Gastrocnemius medialis (tissue), 4 donors: ENCODE measurements at regions not wholly inside any gene's neighbourhood (a gene's known extent, or its start where the extent isn't known, plus 50 kb on each side); places are given as distances from the start of the nearest gene placed in this dataset.

Source experiments
- ATAC-seq, 2 donors: fragments of 150-250 bp; one replicate each; pipeline ENCODE4 v1.9.1; 2016
- DNase-seq, 2 donors: peaks; one replicate each; pipeline ENCODE4 v3.0.0-alpha.2; 2019
- H3K27ac ChIP-seq, 4 donors: fragments of 200-600 bp; sonication (generic); 1 replicate in 1 of 4; 2 replicates in 3 of 4; pipeline ENCODE4 v1.5.1; 2016 to 2018; ENCODE audit warnings: mild to moderate bottlenecking in 2 of 4, moderate library complexity in 1 of 4
- H3K27me3 ChIP-seq, 3 donors: fragments of 200-600 bp; sonication (generic) in 2 of 3; 1 replicate in 1 of 3; 2 replicates in 2 of 3; pipeline versions ENCODE4 v1.5.1 to v1.6.0; 2016 to 2019; ENCODE audit warnings: mild to moderate bottlenecking in 1 of 3, moderate library complexity in 1 of 3
- H3K36me3 ChIP-seq, 2 donors: fragments of 200-600 bp; sonication (generic) in 1 of 2; one replicate each; pipeline ENCODE4 v1.5.1; 2017 to 2018
- H3K4me1 ChIP-seq, 2 donors: fragments of 200-600 bp; sonication (generic) in 1 of 2; one replicate each; pipeline ENCODE4 v1.5.1; 2016 to 2017; ENCODE audit warnings: mild to moderate bottlenecking in 2 of 2
- H3K4me3 ChIP-seq, 4 donors: fragments of 200-600 bp; sonication (generic) in 3 of 4; 1 replicate in 1 of 4; 2 replicates in 3 of 4; pipeline ENCODE4 v1.5.1; 2016 to 2019; ENCODE audit warnings: mild to moderate bottlenecking in 2 of 4
- H3K9me3 ChIP-seq, 3 donors: fragments of 200-600 bp; sonication (generic) in 2 of 3; 1 replicate in 1 of 3; 2 replicates in 2 of 3; pipeline ENCODE4 v1.5.1; 2016 to 2019
- POLR2A ChIP-seq, 2 donors: fragments of 450-650 bp; IDR thresholded peaks; one replicate each; pipeline ENCODE4 v1.6.1; 2017; ENCODE audit warnings: antibody characterized with exemption in 2 of 2, mild to moderate bottlenecking in 2 of 2, moderate library complexity in 2 of 2
- in situ Hi-C, 4 donors: fragments of 200-750 bp; cut with MboI; loops; one replicate each; pipeline versions ENCODE4 v1.15.0 to v1.8.0; 2017; ENCODE audit warnings: low sequenced_read_pairs in 4 of 4
- intact Hi-C: fragments of 100-400 bp; cut with DNase I; formaldehyde crosslinking; loops from one replicate; pipeline ENCODE4 v1.15.1; 2023; ENCODE audit warnings: low total_unique reads
- TF ChIP-seq, protein P1 (sequence below), 5 experiments: fragments of 450-650 bp in 3 of 5; fragments of 200-600 bp in 2 of 5; sonication (generic) in 2 of 5; IDR thresholded peaks in 4 of 5; conservative IDR thresholded peaks in 1 of 5; 1 replicate in 4 of 5; 2 replicates in 1 of 5; pipeline ENCODE4 v1.5.1; 2016 to 2019; ENCODE audit warnings: antibody characterized with exemption in 5 of 5, mild to moderate bottlenecking in 3 of 5, moderate library complexity in 3 of 5

GRCh38 chr3:23647706-23648258 is 158.0 kb upstream of the UBE2E1 start:
- intact Hi-C loops: no loop called here
- no peak for ATAC-seq

DNA sequence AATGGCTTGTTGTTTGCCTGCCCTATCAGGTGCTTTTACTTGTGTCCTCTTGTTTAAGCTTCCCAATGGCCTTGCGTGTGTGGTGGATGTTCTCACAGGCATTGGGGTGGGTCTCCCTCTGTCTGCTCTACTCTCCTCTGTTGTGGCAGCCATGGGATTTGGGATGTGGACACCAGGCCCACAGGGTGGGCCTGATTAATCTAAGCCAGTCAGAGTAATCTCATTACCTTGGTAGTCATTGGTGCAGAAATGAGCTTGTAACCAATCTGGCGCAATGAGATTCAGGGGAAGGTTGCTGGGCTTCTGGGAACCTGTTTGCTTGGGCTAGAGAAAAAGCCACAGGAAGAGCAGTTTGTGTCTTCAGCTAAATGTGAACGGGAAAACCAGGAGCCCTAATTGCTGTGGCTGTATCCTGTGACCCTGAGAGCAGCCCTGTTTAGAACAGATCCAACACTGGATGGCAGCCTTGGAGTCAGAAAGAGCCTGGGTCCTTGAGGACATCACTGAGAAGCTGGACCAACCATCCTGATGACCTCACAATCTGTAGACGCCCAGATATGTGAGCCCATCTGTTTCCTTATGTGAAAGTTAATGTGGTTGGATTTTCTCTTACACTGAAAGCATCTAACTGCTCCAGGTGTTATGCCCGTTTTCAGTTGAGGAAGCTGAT is 157.3 kb upstream of the UBE2E1 start:
- in situ Hi-C loops (no loop called here), intact Hi-C loops (no loop called here)
- Histone ChIP-seq H3K4me1 (peaks cover 0 to 12% of the 10 kb centered on the region in 2 donors), H3K9me3 (no peaks in the 10 kb centered on the region), H3K4me3 (no peak overlapping the region), H3K36me3 (no peaks in the 10 kb centered on the region), H3K27ac (no peak overlapping the region), H3K27me3 (no peaks in the 10 kb centered on the region)
- ATAC-seq (peak in 1 of 2 donors; percentile 52), DNase-seq (no peak)
- TF ChIP-seq, protein P1, sequence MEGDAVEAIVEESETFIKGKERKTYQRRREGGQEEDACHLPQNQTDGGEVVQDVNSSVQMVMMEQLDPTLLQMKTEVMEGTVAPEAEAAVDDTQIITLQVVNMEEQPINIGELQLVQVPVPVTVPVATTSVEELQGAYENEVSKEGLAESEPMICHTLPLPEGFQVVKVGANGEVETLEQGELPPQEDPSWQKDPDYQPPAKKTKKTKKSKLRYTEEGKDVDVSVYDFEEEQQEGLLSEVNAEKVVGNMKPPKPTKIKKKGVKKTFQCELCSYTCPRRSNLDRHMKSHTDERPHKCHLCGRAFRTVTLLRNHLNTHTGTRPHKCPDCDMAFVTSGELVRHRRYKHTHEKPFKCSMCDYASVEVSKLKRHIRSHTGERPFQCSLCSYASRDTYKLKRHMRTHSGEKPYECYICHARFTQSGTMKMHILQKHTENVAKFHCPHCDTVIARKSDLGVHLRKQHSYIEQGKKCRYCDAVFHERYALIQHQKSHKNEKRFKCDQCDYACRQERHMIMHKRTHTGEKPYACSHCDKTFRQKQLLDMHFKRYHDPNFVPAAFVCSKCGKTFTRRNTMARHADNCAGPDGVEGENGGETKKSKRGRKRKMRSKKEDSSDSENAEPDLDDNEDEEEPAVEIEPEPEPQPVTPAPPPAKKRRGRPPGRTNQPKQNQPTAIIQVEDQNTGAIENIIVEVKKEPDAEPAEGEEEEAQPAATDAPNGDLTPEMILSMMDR (IDR thresholded peaks at IDR 0.05 in 4 of 5, conservative IDR thresholded peaks at IDR 0.05 in 1 of 5): peak in 1 of 5 experiments; percentile 16
- no peak for TF ChIP-seq POLR2A (IDR thresholded peaks at IDR 0.05)

More at GRCh38 chr3:23647706-23648258, 158.0 kb upstream of the UBE2E1 start:
- Histone ChIP-seq H3K4me3 (no peak overlapping the region), H3K9me3 (no peaks in the 10 kb centered on the region), H3K4me1 (peaks cover 0 to 12% of the 10 kb centered on the region in 2 donors), H3K27ac (no peak overlapping the region), H3K36me3 (no peaks in the 10 kb centered on the region), H3K27me3 (no peaks in the 10 kb centered on the region)
- DNase-seq: no peak
- in situ Hi-C loops: no loop called here
- TF ChIP-seq, protein P1 (IDR thresholded peaks at IDR 0.05 in 4 of 5, conservative IDR thresholded peaks at IDR 0.05 in 1 of 5): no peak
- no peak for TF ChIP-seq POLR2A (IDR thresholded peaks at IDR 0.05)

DNA sequence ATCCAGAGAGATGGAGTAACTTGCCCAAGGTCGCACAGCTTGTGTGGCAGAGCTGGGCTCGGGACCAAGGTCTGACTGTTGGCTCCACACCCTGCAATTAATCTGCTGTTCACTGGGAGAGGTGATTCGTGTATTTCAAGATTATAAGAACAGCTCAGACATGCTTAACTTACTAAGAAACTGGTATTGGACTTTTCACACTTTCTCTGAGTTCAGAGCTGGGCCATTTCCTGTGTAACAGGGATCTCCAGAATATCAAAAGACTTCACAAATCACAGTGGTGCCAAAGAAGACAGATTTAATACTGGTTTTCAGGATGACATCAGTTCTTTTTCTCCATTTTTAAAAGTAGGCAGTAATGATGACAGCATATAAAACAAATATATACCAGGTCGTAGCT is 156.8 kb upstream of the UBE2E1 start:
- intact Hi-C loops: no loop called here
- Histone ChIP-seq H3K4me1 (peaks cover 0 to 12% of the 10 kb centered on the region in 2 donors), H3K27ac (no peak overlapping the region), H3K9me3 (no peaks in the 10 kb centered on the region), H3K36me3 (no peaks in the 10 kb centered on the region), H3K27me3 (no peaks in the 10 kb centered on the region), H3K4me3 (no peak overlapping the region)
- DNase-seq (no peak), ATAC-seq (no peak)
- in situ Hi-C loops: no loop called here
- TF ChIP-seq, protein P1 (IDR thresholded peaks at IDR 0.05 in 4 of 5, conservative IDR thresholded peaks at IDR 0.05 in 1 of 5): no peak
- no peak for TF ChIP-seq POLR2A (IDR thresholded peaks at IDR 0.05)

GRCh38 chr3:23649448-23649847 is 156.3 kb upstream of the UBE2E1 start:
- intact Hi-C loops: no loop called here
- TF ChIP-seq, protein P1 (IDR thresholded peaks at IDR 0.05 in 4 of 5, conservative IDR thresholded peaks at IDR 0.05 in 1 of 5): no peak
- TF ChIP-seq POLR2A (IDR thresholded peaks at IDR 0.05): no peak

More at GRCh38 chr3:23649448-23649847, 156.3 kb upstream of the UBE2E1 start:
- H3K36me3 ChIP-seq: no peaks in the 10 kb centered on the region
- H3K4me1 ChIP-seq: peaks cover 0 to 12% of the 10 kb centered on the region in 2 donors
- ATAC-seq (no peak), DNase-seq (no peak)
- no peak overlapping the region for H3K4me3 ChIP-seq
- H3K27me3 ChIP-seq: no peaks in the 10 kb centered on the region
- H3K9me3 ChIP-seq: no peaks in the 10 kb centered on the region
- no peak overlapping the region for H3K27ac ChIP-seq
- in situ Hi-C loops: no loop called here
